DND-41 (cell line): ENCODE measurements at regions not wholly inside any gene's neighbourhood (a gene's known extent, or its start where the extent isn't known, plus 50 kb on each side); places are given as distances from the start of the nearest gene placed in this dataset.

Experiments used
- CTCF ChIP-seq: IDR thresholded peaks from 2 replicates; pipeline ENCODE4 v1.5.1; 2012; ENCODE audit warnings: borderline replicate concordance, low read length, moderate library complexity, mild to moderate bottlenecking; ENCODE audit not compliant: poor library complexity, severe bottlenecking; ENCODE audit errors: extremely low read depth
- EZH2 ChIP-seq: IDR thresholded peaks from 3 replicates; pipeline ENCODE4 v1.6.1; 2012; ENCODE audit warnings: borderline replicate concordance, low read depth, mild to moderate bottlenecking, moderate library complexity, low read length, inconsistent platforms; ENCODE audit not compliant: severe bottlenecking

DNA sequence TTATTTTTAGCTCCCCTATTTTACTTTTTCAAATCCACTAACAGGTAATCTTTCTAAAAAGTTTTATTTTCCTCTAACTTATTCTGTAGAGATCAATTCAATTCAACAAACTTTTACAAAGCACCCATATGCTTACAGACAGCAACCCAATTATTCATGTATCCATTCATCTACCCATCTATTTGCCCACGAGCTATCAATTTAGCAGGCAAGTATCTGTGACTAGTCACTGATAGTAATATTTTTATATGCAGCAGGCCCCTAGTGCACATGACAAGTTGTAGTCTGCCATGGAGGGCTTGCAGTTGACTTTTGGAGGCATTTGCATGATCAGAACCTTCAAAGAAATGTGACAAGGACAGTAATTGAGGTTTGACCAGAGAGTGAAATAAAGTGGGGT is 753.2 kb upstream of the TENM4 start:
- TF ChIP-seq CTCF (no peak), EZH2 (no peak)
